COLO668 (cell line): ENCODE measurements at regions not wholly inside any gene's neighbourhood (a gene's known extent, or its start where the extent isn't known, plus 50 kb on each side); places are given as distances from the start of the nearest gene placed in this dataset.
"Not testable (repeated sequence)": the region's sequence is repeated elsewhere in the genome, so short reads cannot be mapped to it uniquely, and the experiment has no call there.

Source experiments
- DNase-seq: peaks from one replicate; lab custom pipeline; 2025; ENCODE audit not compliant: unreplicated experiment; lab: John Stamatoyannopoulos, UW

DNA sequence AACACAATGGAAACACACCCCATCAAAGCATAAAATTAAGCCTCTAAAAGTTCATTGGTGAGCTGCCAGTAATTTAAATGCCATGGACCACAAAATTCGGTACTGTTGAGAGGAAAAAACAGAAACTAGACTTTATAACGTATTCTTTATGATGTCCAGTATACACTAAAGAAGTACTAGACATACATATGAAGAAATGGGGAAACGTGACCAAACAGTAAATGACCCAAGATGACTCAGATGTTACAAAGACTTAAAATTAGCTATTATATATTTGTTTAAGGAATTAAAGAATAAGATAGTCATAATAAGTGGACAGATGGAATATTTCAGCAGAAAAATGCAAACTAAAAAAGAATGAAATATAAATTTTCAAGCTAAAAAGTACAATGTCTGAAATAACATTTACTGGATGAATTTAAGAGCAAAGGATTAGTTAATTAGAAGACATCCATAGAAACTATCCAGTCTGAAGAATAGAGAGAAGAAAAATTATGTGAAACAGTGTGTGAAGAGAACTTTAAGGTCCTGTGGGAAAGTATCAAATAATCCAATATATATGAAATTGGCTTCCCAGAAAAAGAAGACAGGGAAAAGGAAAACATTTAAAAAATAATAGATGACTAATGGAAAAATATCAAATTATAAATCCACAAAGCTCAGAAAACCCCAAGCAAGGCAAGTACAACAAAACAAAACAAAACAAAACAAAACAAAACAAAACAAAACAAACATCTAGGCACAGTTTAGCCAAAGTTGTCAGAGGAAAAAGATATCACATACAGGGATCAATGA, 69.4 kb downstream of the SAMD9 start:
- no peak for DNase-seq

GRCh38 chr7:93047514-93048099, 70.2 kb downstream of the SAMD9 start:
- no peak for DNase-seq

DNA sequence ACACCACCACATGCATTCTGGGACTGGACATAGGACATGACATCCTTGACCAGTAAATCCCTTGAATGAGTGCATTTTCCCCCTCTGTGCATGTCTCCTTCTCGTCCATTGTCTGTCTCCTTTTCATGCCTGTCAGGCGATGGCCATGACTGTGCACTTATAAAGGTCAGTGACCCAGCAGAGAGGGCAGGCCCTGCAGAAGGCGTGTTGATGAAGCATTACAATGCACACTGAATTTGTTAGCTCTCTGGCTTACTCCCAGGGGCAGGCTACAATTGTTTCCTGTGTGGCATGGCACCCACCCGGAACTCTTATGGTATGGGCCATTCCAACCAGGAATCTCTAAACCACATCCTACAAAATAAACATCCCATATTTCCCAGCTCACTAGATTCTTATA, 71.1 kb downstream of the SAMD9 start:
- DNase-seq = no peak

DNA sequence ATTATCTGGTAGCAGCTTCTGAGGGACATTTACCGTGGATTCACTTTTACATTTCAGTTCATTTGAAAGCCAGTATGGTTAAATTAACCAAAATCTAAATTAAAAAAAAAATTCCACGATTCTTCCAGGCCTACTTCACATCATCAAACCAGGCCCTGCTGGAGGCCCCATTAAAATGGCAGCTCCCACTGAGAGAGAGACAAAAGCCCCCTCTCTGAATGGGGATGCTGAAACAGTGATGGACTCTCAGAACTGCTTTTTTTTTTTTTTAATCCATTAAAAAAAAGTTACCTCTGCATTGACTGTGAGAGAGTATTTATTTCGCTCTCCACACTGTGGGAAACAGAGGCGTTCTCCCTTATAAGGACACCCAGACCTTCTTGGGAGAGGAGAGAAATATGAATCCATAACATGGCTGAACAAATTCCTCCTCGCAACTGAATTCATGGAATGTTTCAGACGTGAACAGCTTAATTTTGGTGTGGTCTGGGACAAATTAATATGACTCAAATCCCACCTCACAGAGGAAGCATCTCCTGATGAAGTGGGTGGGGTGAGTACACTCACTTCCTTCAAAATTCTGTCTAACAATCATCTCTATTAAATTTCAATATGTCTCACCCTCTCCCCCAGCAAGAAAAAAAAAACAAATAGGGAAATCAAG, 73.5 kb downstream of the SAMD9 start:
- no peak for DNase-seq

GRCh38 chr7:93043385-93043985, 74.3 kb downstream of the SAMD9 start:
- no peak for DNase-seq

GRCh38 chr7:93040355-93040754, 77.4 kb downstream of the SAMD9 start:
- no peak for DNase-seq

GRCh38 chr7:93039786-93040185, 78.0 kb downstream of the SAMD9 start:
- DNase-seq = no peak

- DNase-seq = no peak
Measured at GRCh38 chr7:93039282-93039681, 78.5 kb downstream of the SAMD9 start.

GRCh38 chr7:93036807-93037206, 81.0 kb downstream of the SAMD9 start:
- DNase-seq = no peak

- DNase-seq = no peak
Measured at GRCh38 chr7:93036149-93036640, 81.6 kb downstream of the SAMD9 start.

- no peak for DNase-seq
Measured at GRCh38 chr7:93031795-93032194, 86.0 kb downstream of the SAMD9 start.

DNA sequence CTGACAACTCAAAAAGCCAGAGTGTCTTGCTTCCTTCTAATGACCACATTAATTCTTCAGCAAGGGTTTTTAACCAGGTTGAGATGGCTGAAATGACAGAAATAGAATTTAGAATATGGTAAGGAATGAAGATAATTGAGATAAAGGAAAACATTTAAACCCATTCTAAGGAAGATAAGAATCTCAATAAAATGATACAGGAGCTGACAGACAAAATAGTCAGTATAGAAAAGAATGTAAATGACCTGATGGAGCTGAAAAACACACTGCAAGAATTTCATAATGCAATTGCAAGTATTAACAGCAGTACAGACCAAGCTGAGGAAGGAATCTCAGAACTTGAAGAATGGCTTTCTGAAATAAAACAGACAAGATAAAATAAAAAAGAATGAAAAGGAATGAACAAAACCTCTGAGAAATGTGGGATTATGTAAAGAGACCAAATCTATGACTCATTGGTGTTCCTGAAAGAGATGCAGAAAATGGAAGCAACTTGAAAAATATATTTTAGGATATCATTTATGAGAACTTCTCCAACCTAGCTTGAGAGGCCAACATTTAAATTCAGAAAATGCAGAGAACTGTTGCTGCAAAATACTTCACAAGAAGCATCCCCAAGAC, 87.1 kb downstream of the SAMD9 start:
- DNase-seq = no peak

- DNase-seq = no peak
Measured at GRCh38 chr7:93029056-93029455, 88.7 kb downstream of the SAMD9 start.

DNA sequence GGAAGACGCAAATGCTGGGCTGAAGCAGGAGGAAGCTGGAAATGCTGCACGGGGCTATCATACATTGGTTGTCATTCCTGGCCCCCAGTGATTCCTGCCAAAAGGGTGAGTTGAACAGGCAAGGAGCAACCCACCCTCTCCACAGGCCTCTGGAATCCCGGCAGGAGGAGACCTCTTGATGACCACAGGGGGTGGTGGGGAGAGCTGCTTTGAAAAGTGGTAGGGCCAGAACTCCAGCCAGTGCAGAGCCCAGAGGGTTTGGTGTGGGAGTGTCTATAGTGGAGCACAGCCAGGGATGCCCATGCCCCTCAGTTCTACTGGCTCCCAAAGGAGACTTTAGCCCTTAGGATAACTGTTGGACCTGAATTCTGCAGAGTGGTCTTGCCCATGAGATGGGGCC, 89.2 kb downstream of the SAMD9 start:
- DNase-seq = no peak

DNA sequence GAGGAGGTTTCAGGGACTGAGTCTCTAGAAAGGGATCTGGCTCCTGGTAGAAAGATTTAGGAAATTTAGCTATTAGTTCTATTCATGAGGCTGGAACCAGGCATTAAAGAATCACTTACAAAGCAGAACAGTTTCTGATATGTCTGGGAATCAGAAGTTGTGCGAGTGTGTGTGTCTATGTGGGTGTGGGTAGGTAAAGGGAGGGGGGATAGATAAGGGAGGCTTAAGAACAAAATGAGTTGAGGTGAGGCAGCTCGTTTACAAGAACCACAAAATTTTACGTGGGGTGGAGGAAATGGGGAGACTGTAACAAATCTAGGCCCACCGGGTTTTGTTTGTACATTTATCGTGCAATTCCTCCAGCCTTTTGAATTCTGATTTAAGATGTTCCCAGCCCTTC, 90.7 kb downstream of the SAMD9 start:
- DNase-seq = no peak

- DNase-seq = no peak
Measured at GRCh38 chr7:93026425-93026824, 91.4 kb downstream of the SAMD9 start.

DNA sequence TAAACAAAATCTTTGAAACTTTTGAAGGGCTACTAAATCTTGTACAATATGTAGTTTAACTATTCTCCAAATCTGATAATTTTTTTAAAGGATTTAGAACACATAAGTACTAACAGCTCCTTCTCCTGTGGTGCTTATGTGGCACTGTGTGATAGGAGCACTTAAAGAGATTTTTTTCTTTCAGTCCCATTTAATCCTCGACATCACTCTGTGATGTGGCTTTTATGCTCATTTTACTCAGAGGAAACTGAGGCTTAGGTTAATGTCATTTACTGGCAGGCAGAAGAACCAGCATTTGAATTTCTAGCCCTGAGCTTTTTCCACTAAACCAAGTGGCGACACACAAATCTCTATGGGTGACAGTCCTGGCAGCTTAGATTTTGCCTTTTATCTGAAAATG, 92.4 kb downstream of the SAMD9 start:
- DNase-seq = no peak

- DNase-seq = not testable (repeated sequence)
Measured at GRCh38 chr7:93022931-93023478, 94.8 kb downstream of the SAMD9 start.

GRCh38 chr7:93021748-93022147, 96.0 kb downstream of the SAMD9 start:
- no peak for DNase-seq

DNA sequence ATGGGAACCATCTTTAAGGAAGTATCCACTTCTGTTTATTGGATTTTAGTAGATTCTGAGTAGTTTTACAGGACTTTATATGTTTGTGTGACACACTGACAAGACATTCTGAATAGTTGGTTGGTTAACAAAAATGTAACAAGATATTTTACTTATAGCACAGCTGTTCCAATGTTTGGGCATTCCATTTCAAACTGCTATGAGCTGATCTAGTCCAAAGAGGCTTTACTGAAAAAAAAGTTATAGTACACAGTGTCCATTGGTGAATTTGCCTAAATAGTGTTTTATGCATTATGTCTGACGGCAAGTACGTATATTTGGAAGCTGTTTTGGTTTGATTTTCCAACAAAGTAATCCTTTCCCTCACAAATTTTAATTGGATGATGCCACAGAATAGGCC, 99.1 kb downstream of the SAMD9 start:
- no peak for DNase-seq
